H9 (cell line): ENCODE measurements at regions not wholly inside any gene's neighbourhood (a gene's known extent, or its start where the extent isn't known, plus 50 kb on each side); places are given as distances from the start of the nearest gene placed in this dataset.

Source experiments
- DNase-seq: peaks from one replicate; pipeline ENCODE4 v3.0.0-alpha.2; 2017
- H2AFZ ChIP-seq: one replicate; pipeline ENCODE4 v1.6.1; 2013; ENCODE audit warnings: mild to moderate bottlenecking, low read length, control low read depth, moderate library complexity
- H2AK5ac ChIP-seq: 2 replicates; pipeline ENCODE4 v1.6.1; 2013; ENCODE audit warnings: low read length, control low read depth, mixed read lengths; ENCODE audit not compliant: insufficient read length
- H2BK120ac ChIP-seq: one replicate; pipeline ENCODE4 v1.6.1; 2013; ENCODE audit warnings: low read depth, mild to moderate bottlenecking, low read length, control low read depth, inconsistent platforms; ENCODE audit not compliant: poor library complexity, severe bottlenecking
- H2BK12ac ChIP-seq: 2 replicates; pipeline ENCODE4 v1.6.1; 2013; ENCODE audit warnings: low read length, control low read depth, mixed read lengths, low read depth; ENCODE audit not compliant: insufficient read length
- H2BK15ac ChIP-seq: 2 replicates; pipeline ENCODE4 v1.6.1; 2013; ENCODE audit warnings: low read depth, low read length, control low read depth
- H2BK20ac ChIP-seq: one replicate; pipeline ENCODE4 v1.6.1; 2013; ENCODE audit warnings: low read depth, mild to moderate bottlenecking, low read length, control low read depth, inconsistent platforms; ENCODE audit not compliant: poor library complexity, severe bottlenecking
- H2BK5ac ChIP-seq: 2 replicates; pipeline ENCODE4 v1.6.1; 2013; ENCODE audit warnings: low read length, control low read depth, mixed read lengths; ENCODE audit not compliant: insufficient read length
- H3K14ac ChIP-seq: 2 replicates; pipeline ENCODE4 v1.6.1; 2013; ENCODE audit warnings: low read length, control low read depth; ENCODE audit not compliant: insufficient read depth
- H3K18ac ChIP-seq: 2 replicates; pipeline ENCODE4 v1.6.1; 2013; ENCODE audit warnings: low read depth, mild to moderate bottlenecking, mixed read lengths, low read length, control low read depth; ENCODE audit not compliant: insufficient read length
- H3K23ac ChIP-seq: 2 replicates; pipeline ENCODE4 v1.6.1; 2013; ENCODE audit warnings: low read length, control low read depth, mixed read lengths, low read depth; ENCODE audit not compliant: insufficient read length
- H3K23me2 ChIP-seq: 2 replicates; pipeline ENCODE4 v1.6.1; 2013; ENCODE audit warnings: low read depth, mild to moderate bottlenecking, mixed read lengths, low read length, control low read depth; ENCODE audit not compliant: insufficient read length, poor library complexity, severe bottlenecking
- H3K27ac ChIP-seq: 2 replicates; pipeline ENCODE4 v1.5.1; 2013; ENCODE audit warnings: low read length, control low read depth, mixed read lengths, low read depth; ENCODE audit not compliant: insufficient read length
- H3K27me3 ChIP-seq: 2 replicates; pipeline ENCODE4 v1.6.1; 2013; ENCODE audit warnings: low read length, control low read depth, inconsistent platforms; ENCODE audit not compliant: insufficient read depth
- H3K4ac ChIP-seq: 2 replicates; pipeline ENCODE4 v1.6.1; 2013; ENCODE audit warnings: low read depth, mild to moderate bottlenecking, control low read depth, inconsistent platforms, low read length, moderate library complexity
- H3K4me1 ChIP-seq: 2 replicates; pipeline ENCODE4 v1.6.1; 2013; ENCODE audit warnings: low read length, control low read depth, inconsistent platforms; ENCODE audit not compliant: insufficient read depth
- H3K4me2 ChIP-seq: 2 replicates; pipeline ENCODE4 v1.6.1; 2013; ENCODE audit warnings: low read length, control low read depth, mixed read lengths; ENCODE audit not compliant: insufficient read length, insufficient read depth
- H3K56ac ChIP-seq: 2 replicates; pipeline ENCODE4 v1.6.1; 2013; ENCODE audit warnings: low read depth, mild to moderate bottlenecking, mixed read lengths, low read length, control low read depth; ENCODE audit not compliant: insufficient read length
- H3K79me1 ChIP-seq: 2 replicates; pipeline ENCODE4 v1.6.1; 2013; ENCODE audit warnings: low read depth, mild to moderate bottlenecking, moderate library complexity, low read length, control low read depth, inconsistent platforms; ENCODE audit not compliant: insufficient read depth, poor library complexity, severe bottlenecking
- H3K79me2 ChIP-seq: 2 replicates; pipeline ENCODE4 v1.6.1; 2013; ENCODE audit warnings: low read length, control low read depth, inconsistent platforms; ENCODE audit not compliant: insufficient read depth
- H3K9ac ChIP-seq: 2 replicates; pipeline ENCODE4 v1.6.1; 2013; ENCODE audit warnings: low read length, control low read depth, mixed read lengths; ENCODE audit not compliant: insufficient read length; ENCODE audit errors: extremely low read depth
- H3K9me3 ChIP-seq: one replicate; pipeline ENCODE4 v1.6.1; 2013; ENCODE audit warnings: low read depth, low read length, inconsistent platforms; ENCODE audit not compliant: control insufficient read depth
- H3T11ph ChIP-seq: one replicate; pipeline ENCODE4 v1.6.1; 2013; ENCODE audit warnings: mild to moderate bottlenecking, low read length, control low read depth, inconsistent platforms
- H4K20me1 ChIP-seq: one replicate; pipeline ENCODE4 v1.6.1; 2013; ENCODE audit not compliant: control insufficient read depth, insufficient read length, insufficient read depth
- H4K5ac ChIP-seq: 2 replicates; pipeline ENCODE4 v1.6.1; 2013; ENCODE audit warnings: low read depth, mild to moderate bottlenecking, mixed read lengths, low read length, control low read depth; ENCODE audit not compliant: insufficient read length
- H4K8ac ChIP-seq: replicated peaks from 2 replicates; pipeline ENCODE4 v1.6.1; 2013; ENCODE audit warnings: low read length, control low read depth, mixed read lengths, low read depth; ENCODE audit not compliant: insufficient read length
- H4K91ac ChIP-seq: 2 replicates; pipeline ENCODE4 v1.6.1; 2013; ENCODE audit warnings: low read depth, mild to moderate bottlenecking, moderate library complexity, mixed read lengths, low read length, control low read depth; ENCODE audit not compliant: insufficient read length
- H3K27ac Mint-ChIP-seq, 3 experiments: 2 replicates in 2 of 3; 3 replicates in 1 of 3; pipeline ENCODE4 v1.8.0; 2020 to 2021; ENCODE audit warnings: mixed read lengths in 3 of 3, mild to moderate bottlenecking in 1 of 3, moderate library complexity in 1 of 3
- H3K27me3 Mint-ChIP-seq: 2 replicates; pipeline ENCODE4 v1.8.0; 2021; ENCODE audit warnings: low read depth, mild to moderate bottlenecking, moderate library complexity, mixed read lengths
- H3K36me3 Mint-ChIP-seq, 3 experiments: 2 replicates in 2 of 3; 3 replicates in 1 of 3; pipeline ENCODE4 v1.8.0; 2020 to 2021; ENCODE audit warnings: low read depth in 3 of 3, mixed read lengths in 3 of 3; ENCODE audit not compliant: insufficient read depth in 1 of 3
- H3K4me1 Mint-ChIP-seq, 2 experiments: 2 replicates each; pipeline ENCODE4 v1.8.0; 2020; ENCODE audit warnings: mixed read lengths in 2 of 2
- H3K4me3 Mint-ChIP-seq, 2 experiments: 2 replicates in 1 of 2; 3 replicates in 1 of 2; pipeline ENCODE4 v1.8.0; 2020 to 2021; ENCODE audit warnings: mild to moderate bottlenecking in 2 of 2, mixed read lengths in 2 of 2, moderate library complexity in 1 of 2
- H3K9me3 Mint-ChIP-seq, 2 experiments: 2 replicates in 1 of 2; 3 replicates in 1 of 2; pipeline ENCODE4 v1.8.0; 2020; ENCODE audit warnings: mild to moderate bottlenecking in 2 of 2, mixed read lengths in 2 of 2, moderate library complexity in 1 of 2
- TF ChIP-seq, protein P1 (sequence below): fragments of 200-600 bp; sonication (generic); conservative IDR thresholded peaks from 3 replicates; pipeline ENCODE4 v1.8.0; 2021; ENCODE audit warnings: antibody characterized with exemption, mild to moderate bottlenecking

DNA sequence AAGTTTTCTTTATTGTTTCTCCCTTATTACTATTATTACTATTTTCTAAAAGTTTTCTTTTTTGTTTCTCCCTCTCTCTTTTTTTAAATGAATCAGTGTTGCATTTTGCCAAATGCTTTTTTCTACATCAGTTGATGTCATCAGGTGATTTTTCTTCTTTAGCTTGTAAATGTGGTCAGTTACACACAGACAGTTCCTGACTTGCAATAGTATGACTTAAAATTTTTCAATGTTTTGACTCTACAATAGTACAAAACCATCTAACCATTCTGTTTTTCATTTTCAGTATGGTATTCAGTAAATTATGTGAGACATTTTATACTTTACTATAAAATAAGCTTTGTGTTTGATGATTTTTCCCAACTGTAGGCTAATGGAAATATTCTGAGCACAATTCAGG, 443.0 kb downstream of the GADD45G start:
- TF ChIP-seq, protein P1, sequence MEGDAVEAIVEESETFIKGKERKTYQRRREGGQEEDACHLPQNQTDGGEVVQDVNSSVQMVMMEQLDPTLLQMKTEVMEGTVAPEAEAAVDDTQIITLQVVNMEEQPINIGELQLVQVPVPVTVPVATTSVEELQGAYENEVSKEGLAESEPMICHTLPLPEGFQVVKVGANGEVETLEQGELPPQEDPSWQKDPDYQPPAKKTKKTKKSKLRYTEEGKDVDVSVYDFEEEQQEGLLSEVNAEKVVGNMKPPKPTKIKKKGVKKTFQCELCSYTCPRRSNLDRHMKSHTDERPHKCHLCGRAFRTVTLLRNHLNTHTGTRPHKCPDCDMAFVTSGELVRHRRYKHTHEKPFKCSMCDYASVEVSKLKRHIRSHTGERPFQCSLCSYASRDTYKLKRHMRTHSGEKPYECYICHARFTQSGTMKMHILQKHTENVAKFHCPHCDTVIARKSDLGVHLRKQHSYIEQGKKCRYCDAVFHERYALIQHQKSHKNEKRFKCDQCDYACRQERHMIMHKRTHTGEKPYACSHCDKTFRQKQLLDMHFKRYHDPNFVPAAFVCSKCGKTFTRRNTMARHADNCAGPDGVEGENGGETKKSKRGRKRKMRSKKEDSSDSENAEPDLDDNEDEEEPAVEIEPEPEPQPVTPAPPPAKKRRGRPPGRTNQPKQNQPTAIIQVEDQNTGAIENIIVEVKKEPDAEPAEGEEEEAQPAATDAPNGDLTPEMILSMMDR, result no peak
- no peak overlapping the region for H2AK5ac ChIP-seq
- H3K27me3 Mint-ChIP-seq, result peaks cover 3% of the 10 kb centered on the region; the same call in 1 of the 2 replicates
- H2AFZ ChIP-seq, result no peak overlapping the region
- no peak overlapping the region for H3K18ac ChIP-seq
- H4K8ac ChIP-seq, result no peak overlapping the region
- no peak overlapping the region for H3T11ph ChIP-seq
- no peak overlapping the region for H2BK20ac ChIP-seq
- H3K9me3 ChIP-seq, result no peaks in the 10 kb centered on the region
- no peaks in the 10 kb centered on the region for H3K9me3 Mint-ChIP-seq
- H2BK5ac ChIP-seq, result no peak overlapping the region
- no peak overlapping the region for H2BK120ac ChIP-seq
- peaks cover 11% of the 10 kb centered on the region in 2 experiments for H3K4me1 Mint-ChIP-seq
- no peak overlapping the region for H3K4me2 ChIP-seq
- H4K20me1 ChIP-seq, result no peaks in the 10 kb centered on the region
- H3K9ac ChIP-seq, result no peak overlapping the region
- H3K27ac ChIP-seq, result no peak overlapping the region
- H3K79me2 ChIP-seq, result no peaks in the 10 kb centered on the region
- H3K27me3 ChIP-seq, result no peaks in the 10 kb centered on the region
- no peak overlapping the region for H2BK15ac ChIP-seq
- no peak overlapping the region for H3K23ac ChIP-seq
- H3K27ac Mint-ChIP-seq, result no peak overlapping the region
- no peak overlapping the region for H2BK12ac ChIP-seq
- H3K4me1 ChIP-seq, result peaks cover 2% of the 10 kb centered on the region; the same call in 1 of the 2 replicates
- H3K23me2 ChIP-seq, result no peaks in the 10 kb centered on the region
- H3K36me3 Mint-ChIP-seq, result peaks cover 0 to 2% (median 0%) of the 10 kb centered on the region in 3 experiments; a peak in 1 of 7 replicates
- no peak overlapping the region for H3K56ac ChIP-seq
- no peak overlapping the region for H4K5ac ChIP-seq
- H3K4me3 Mint-ChIP-seq, result no peak overlapping the region
- no peak for DNase-seq
- no peak overlapping the region for H3K14ac ChIP-seq
- H3K4ac ChIP-seq, result no peak overlapping the region
- H4K91ac ChIP-seq, result no peak overlapping the region
- no peaks in the 10 kb centered on the region for H3K79me1 ChIP-seq
